ENCODE measurements at regions not wholly inside any gene's neighbourhood (a gene's known extent, or its start where the extent isn't known, plus 50 kb on each side); places are given as distances from the start of the nearest gene placed in this dataset.
"Not testable (repeated sequence)": the region's sequence is repeated elsewhere in the genome, so short reads cannot be mapped to it uniquely, and the experiment has no call there.

DNA sequence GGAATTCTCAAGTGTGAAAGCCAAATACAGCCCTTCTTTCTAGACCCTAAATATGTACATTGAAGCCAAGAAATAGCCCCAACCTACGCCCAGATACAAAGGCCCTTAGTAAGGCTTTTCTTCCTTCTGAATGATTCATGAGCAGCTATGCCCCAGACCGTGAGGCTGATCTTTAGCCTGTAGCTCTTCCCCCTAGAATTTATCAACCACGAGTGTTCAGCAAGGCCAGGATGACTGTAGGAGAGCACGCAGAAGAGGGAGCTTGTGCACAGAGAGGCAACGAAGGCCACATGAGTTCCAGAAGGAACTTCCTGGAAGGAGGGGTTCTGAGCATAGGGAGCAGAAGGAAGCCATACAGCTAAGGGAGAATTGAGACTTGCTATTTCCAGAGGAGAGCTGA lies 53.0 kb upstream of the HABP2 start:
- Histone ChIP-seq H3K9me3 (no peaks in the 10 kb centered on the region), H3K4me1 (ENCODE audit: control insufficient read depth in 1 of 2, low read depth in 2 of 2) (peaks cover 23 to 36% of the 10 kb centered on the region in 2 donors), H3K27ac (no peak overlapping the region), H3K36me3 (no peaks in the 10 kb centered on the region), H3K27me3 (replicated peaks; ENCODE audit: insufficient read depth) (no peaks in the 10 kb centered on the region), H3K4me3 (no peak overlapping the region)
- ATAC-seq (ENCODE audit: insufficient number of reproducible peaks, low FRiP score, low read depth) (no peak), DNase-seq (ENCODE audit: low spot score) (no peak)
- TF ChIP-seq, protein P1, sequence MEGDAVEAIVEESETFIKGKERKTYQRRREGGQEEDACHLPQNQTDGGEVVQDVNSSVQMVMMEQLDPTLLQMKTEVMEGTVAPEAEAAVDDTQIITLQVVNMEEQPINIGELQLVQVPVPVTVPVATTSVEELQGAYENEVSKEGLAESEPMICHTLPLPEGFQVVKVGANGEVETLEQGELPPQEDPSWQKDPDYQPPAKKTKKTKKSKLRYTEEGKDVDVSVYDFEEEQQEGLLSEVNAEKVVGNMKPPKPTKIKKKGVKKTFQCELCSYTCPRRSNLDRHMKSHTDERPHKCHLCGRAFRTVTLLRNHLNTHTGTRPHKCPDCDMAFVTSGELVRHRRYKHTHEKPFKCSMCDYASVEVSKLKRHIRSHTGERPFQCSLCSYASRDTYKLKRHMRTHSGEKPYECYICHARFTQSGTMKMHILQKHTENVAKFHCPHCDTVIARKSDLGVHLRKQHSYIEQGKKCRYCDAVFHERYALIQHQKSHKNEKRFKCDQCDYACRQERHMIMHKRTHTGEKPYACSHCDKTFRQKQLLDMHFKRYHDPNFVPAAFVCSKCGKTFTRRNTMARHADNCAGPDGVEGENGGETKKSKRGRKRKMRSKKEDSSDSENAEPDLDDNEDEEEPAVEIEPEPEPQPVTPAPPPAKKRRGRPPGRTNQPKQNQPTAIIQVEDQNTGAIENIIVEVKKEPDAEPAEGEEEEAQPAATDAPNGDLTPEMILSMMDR (IDR thresholded peaks at IDR 0.05) = no peak

DNA sequence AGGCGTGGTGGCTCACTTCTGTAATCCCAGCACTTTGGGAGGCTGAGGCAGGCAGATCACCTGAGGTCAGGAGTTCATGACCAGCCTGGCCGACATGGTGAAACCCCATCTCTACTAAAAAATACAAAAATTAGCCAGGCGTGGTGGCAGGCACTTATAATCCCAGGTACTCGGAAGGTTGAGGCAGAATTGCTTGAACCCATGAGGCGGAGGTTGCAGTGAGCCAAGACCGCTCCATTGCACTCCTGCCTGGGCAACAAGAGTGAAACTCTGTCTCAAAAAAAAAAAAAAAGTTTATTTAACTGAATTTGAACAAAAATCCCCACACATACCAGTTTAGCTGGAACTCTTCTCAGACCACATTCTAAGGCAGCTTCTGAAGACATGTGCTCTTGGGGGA lies 51.8 kb upstream of the HABP2 start:
- H3K27me3 ChIP-seq (replicated peaks; ENCODE audit: insufficient read depth); ATAC-seq (ENCODE audit: insufficient number of reproducible peaks, low FRiP score, low read depth); DNase-seq (ENCODE audit: low spot score); H3K36me3 ChIP-seq; H3K4me3 ChIP-seq; H3K27ac ChIP-seq; H3K9me3 ChIP-seq: not testable (repeated sequence)
- H3K4me1 ChIP-seq (ENCODE audit: control insufficient read depth in 1 of 2, low read depth in 2 of 2) = peaks cover 14 to 25% of the 10 kb centered on the region in 2 donors
